ENCODE measurements at regions not wholly inside any gene's neighbourhood (a gene's known extent, or its start where the extent isn't known, plus 50 kb on each side); places are given as distances from the start of the nearest gene placed in this dataset.

DNA sequence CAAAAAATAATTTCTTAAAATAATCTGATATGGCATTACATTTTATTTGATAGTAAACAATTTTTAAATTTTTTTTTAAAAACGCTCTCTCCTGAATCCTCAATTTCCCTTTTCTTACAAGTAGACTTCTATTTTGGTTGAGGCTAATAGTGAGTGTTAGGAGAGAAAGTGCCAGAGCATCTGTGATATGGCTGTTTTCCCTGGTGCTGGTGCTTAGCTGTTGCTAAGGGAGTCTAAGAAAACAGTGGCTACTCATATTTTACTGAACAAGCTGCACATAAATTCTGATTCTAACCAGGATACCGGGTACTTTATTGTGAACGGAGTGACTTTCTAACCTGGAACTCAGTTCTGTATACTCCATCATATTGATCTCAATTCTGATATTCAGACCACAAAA, 311.1 kb upstream of the KIAA1217 start:
- Histone ChIP-seq H3K4me1 (ENCODE audit: control insufficient read depth, insufficient read depth, low read depth, low read length) (no peaks in the 10 kb centered on the region), H2AFZ (ENCODE audit: low read depth, low read length) (no peak overlapping the region), H3K27me3 (ENCODE audit: control insufficient read depth in 1 of 2, insufficient read depth in 1 of 2, low read length in 2 of 2) (no peaks in the 10 kb centered on the region), H3K14ac (ENCODE audit: low read length in 2 of 2) (no peak overlapping the region), H3K18ac (ENCODE audit: low read depth in 1 of 2, low read length in 2 of 2) (no peak overlapping the region), H3K9me3 (ENCODE audit: control insufficient read depth, low read length) (no peaks in the 10 kb centered on the region), H3K9ac (ENCODE audit: low read length) (no peak overlapping the region), H3K4me2 (ENCODE audit: low read length, poor library complexity, severe bottlenecking) (no peak overlapping the region), H3K23ac (ENCODE audit: low read length in 2 of 2) (no peak overlapping the region), H2BK15ac (ENCODE audit: low read depth, poor library complexity, severe bottlenecking) (no peak overlapping the region), H2BK120ac (ENCODE audit: low read depth, low read length) (no peak overlapping the region), H3K79me1 (replicated peaks; ENCODE audit: low read length, poor library complexity, severe bottlenecking) (no peaks in the 10 kb centered on the region), H2BK5ac (ENCODE audit: low read depth, low read length, poor library complexity, severe bottlenecking) (no peak overlapping the region), H2AK5ac (ENCODE audit: low read length, severe bottlenecking) (no peak overlapping the region), H3K4me3 (ENCODE audit: insufficient read depth in 1 of 2, low read depth in 1 of 2, low read length in 2 of 2) (no peak overlapping the region), H2BK12ac (ENCODE audit: low read length in 2 of 2) (no peak overlapping the region), H3K4ac (ENCODE audit: low read depth in 1 of 2, low read length in 2 of 2) (no peak overlapping the region), H4K91ac (ENCODE audit: low read length) (no peak overlapping the region), H3K36me3 (ENCODE audit: control insufficient read depth in 1 of 2, insufficient read depth in 2 of 2, low read depth in 1 of 2, low read length in 2 of 2) (no peaks in the 10 kb centered on the region), H3K27ac (ENCODE audit: low read length, poor library complexity, severe bottlenecking) (no peak overlapping the region), H4K8ac (ENCODE audit: low read length) (no peak overlapping the region)
- no peak for DNase-seq
- WGBS: 69% methylated on average over 2 of the region's 3 CpGs

DNA sequence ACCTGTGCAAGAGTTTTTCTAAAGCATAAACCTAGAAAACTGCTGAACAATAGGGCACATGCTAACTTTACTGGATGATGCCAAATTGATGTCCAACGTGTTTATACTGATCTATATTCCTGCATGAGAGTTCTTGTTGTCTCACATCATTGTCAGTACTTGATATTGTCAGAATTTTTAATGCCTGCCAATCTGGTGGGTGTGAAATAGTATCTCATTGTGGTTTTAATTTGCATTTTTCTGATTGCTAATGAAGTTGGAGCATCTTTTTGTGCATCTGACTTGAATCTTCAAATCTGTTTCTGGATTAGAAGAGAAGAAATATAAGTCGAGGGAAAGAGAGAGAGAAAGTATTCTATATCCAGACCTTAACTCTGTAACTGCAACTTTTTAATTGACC, 309.8 kb upstream of the KIAA1217 start:
- H4K91ac ChIP-seq (ENCODE audit: low read length): no peak overlapping the region
- H3K18ac ChIP-seq (ENCODE audit: low read depth in 1 of 2, low read length in 2 of 2): no peak overlapping the region
- no peak overlapping the region for H3K4me3 ChIP-seq (ENCODE audit: insufficient read depth in 1 of 2, low read depth in 1 of 2, low read length in 2 of 2)
- H2AFZ ChIP-seq (ENCODE audit: low read depth, low read length): no peak overlapping the region
- H2BK15ac ChIP-seq (ENCODE audit: low read depth, poor library complexity, severe bottlenecking): no peak overlapping the region
- H2BK120ac ChIP-seq (ENCODE audit: low read depth, low read length): no peak overlapping the region
- WGBS: 54% methylated on average over 2 of the region's 2 CpGs
- H3K4ac ChIP-seq (ENCODE audit: low read depth in 1 of 2, low read length in 2 of 2): no peak overlapping the region
- no peaks in the 10 kb centered on the region for H3K9me3 ChIP-seq (ENCODE audit: control insufficient read depth, low read length)
- no peak overlapping the region for H3K4me2 ChIP-seq (ENCODE audit: low read length, poor library complexity, severe bottlenecking)
- H3K14ac ChIP-seq (ENCODE audit: low read length in 2 of 2): no peak overlapping the region
- H2BK12ac ChIP-seq (ENCODE audit: low read length in 2 of 2): no peak overlapping the region
- H4K8ac ChIP-seq (ENCODE audit: low read length): no peak overlapping the region
- no peak overlapping the region for H3K9ac ChIP-seq (ENCODE audit: low read length)
- no peaks in the 10 kb centered on the region for H3K27me3 ChIP-seq (ENCODE audit: control insufficient read depth in 1 of 2, insufficient read depth in 1 of 2, low read length in 2 of 2)
- DNase-seq: no peak
- H3K36me3 ChIP-seq (ENCODE audit: control insufficient read depth in 1 of 2, insufficient read depth in 2 of 2, low read depth in 1 of 2, low read length in 2 of 2): no peaks in the 10 kb centered on the region
- no peak overlapping the region for H3K23ac ChIP-seq (ENCODE audit: low read length in 2 of 2)
- H3K27ac ChIP-seq (ENCODE audit: low read length, poor library complexity, severe bottlenecking): no peak overlapping the region
- H3K4me1 ChIP-seq (ENCODE audit: control insufficient read depth, insufficient read depth, low read depth, low read length): no peaks in the 10 kb centered on the region
- H2AK5ac ChIP-seq (ENCODE audit: low read length, severe bottlenecking): no peak overlapping the region
- no peak overlapping the region for H2BK5ac ChIP-seq (ENCODE audit: low read depth, low read length, poor library complexity, severe bottlenecking)
- no peaks in the 10 kb centered on the region for H3K79me1 ChIP-seq (replicated peaks; ENCODE audit: low read length, poor library complexity, severe bottlenecking)

- Histone ChIP-seq H3K23ac (ENCODE audit: low read length in 2 of 2) (no peak overlapping the region), H3K9ac (ENCODE audit: low read length) (no peak overlapping the region), H2BK12ac (ENCODE audit: low read length in 2 of 2) (no peak overlapping the region), H3K4me3 (ENCODE audit: insufficient read depth in 1 of 2, low read depth in 1 of 2, low read length in 2 of 2) (no peak overlapping the region), H4K91ac (ENCODE audit: low read length) (no peak overlapping the region), H3K4me1 (ENCODE audit: control insufficient read depth, insufficient read depth, low read depth, low read length) (no peaks in the 10 kb centered on the region), H2BK15ac (ENCODE audit: low read depth, poor library complexity, severe bottlenecking) (no peak overlapping the region), H3K27me3 (ENCODE audit: control insufficient read depth in 1 of 2, insufficient read depth in 1 of 2, low read length in 2 of 2) (no peaks in the 10 kb centered on the region), H3K14ac (ENCODE audit: low read length in 2 of 2) (no peak overlapping the region), H4K8ac (ENCODE audit: low read length) (no peak overlapping the region), H3K79me1 (replicated peaks; ENCODE audit: low read length, poor library complexity, severe bottlenecking) (no peaks in the 10 kb centered on the region), H3K27ac (ENCODE audit: low read length, poor library complexity, severe bottlenecking) (no peak overlapping the region), H2BK120ac (ENCODE audit: low read depth, low read length) (no peak overlapping the region), H3K18ac (ENCODE audit: low read depth in 1 of 2, low read length in 2 of 2) (no peak overlapping the region), H3K4ac (ENCODE audit: low read depth in 1 of 2, low read length in 2 of 2) (no peak overlapping the region), H3K4me2 (ENCODE audit: low read length, poor library complexity, severe bottlenecking) (no peak overlapping the region), H3K9me3 (ENCODE audit: control insufficient read depth, low read length) (peaks cover 8% of the 10 kb centered on the region), H2AFZ (ENCODE audit: low read depth, low read length) (no peak overlapping the region), H2AK5ac (ENCODE audit: low read length, severe bottlenecking) (no peak overlapping the region), H3K36me3 (ENCODE audit: control insufficient read depth in 1 of 2, insufficient read depth in 2 of 2, low read depth in 1 of 2, low read length in 2 of 2) (no peaks in the 10 kb centered on the region), H2BK5ac (ENCODE audit: low read depth, low read length, poor library complexity, severe bottlenecking) (no peak overlapping the region)
- WGBS: 57% methylated on average over 2 of the region's 2 CpGs
- no peak for DNase-seq
These were observed 298.6 kb upstream of the KIAA1217 start for GRCh38 chr10:23910291-23910690.

DNA sequence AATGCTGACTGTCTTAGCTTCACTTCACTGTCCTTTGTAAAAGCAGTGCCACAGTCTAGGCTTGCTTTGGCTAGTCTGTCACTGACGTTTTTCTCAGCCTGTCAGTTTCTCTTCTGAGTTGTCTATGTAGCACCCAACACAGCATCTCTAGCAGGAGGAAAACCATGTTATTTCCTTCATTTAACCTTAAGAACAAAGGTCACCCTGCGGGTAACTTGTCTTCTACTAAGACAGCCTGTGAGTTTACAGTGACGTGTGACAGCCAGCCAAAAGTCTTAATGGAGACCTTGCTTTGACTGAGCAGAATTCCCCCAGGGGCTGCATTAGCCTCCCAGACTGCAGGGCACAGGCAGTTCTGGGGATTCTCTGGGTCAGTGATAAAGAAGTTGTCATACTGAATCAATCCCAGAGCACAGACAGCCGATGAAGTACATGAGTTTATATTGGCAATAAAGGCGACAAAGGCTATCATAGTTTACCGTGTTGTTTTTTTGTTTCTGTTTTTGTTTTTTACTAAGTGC, 296.0 kb upstream of the KIAA1217 start:
- Histone ChIP-seq H3K18ac (ENCODE audit: low read depth in 1 of 2, low read length in 2 of 2) (no peak overlapping the region), H3K27me3 (ENCODE audit: control insufficient read depth in 1 of 2, insufficient read depth in 1 of 2, low read length in 2 of 2) (no peaks in the 10 kb centered on the region), H2BK15ac (ENCODE audit: low read depth, poor library complexity, severe bottlenecking) (no peak overlapping the region), H3K4me3 (ENCODE audit: insufficient read depth in 1 of 2, low read depth in 1 of 2, low read length in 2 of 2) (no peak overlapping the region), H2AFZ (ENCODE audit: low read depth, low read length) (no peak overlapping the region), H3K4me2 (ENCODE audit: low read length, poor library complexity, severe bottlenecking) (no peak overlapping the region), H4K8ac (ENCODE audit: low read length) (no peak overlapping the region), H4K91ac (ENCODE audit: low read length) (no peak overlapping the region), H3K4me1 (ENCODE audit: control insufficient read depth, insufficient read depth, low read depth, low read length) (no peaks in the 10 kb centered on the region), H2BK5ac (ENCODE audit: low read depth, low read length, poor library complexity, severe bottlenecking) (no peak overlapping the region), H3K79me1 (replicated peaks; ENCODE audit: low read length, poor library complexity, severe bottlenecking) (no peaks in the 10 kb centered on the region), H2BK12ac (ENCODE audit: low read length in 2 of 2) (no peak overlapping the region), H3K27ac (ENCODE audit: low read length, poor library complexity, severe bottlenecking) (no peak overlapping the region), H3K4ac (ENCODE audit: low read depth in 1 of 2, low read length in 2 of 2) (no peak overlapping the region), H3K23ac (ENCODE audit: low read length in 2 of 2) (no peak overlapping the region), H3K36me3 (ENCODE audit: control insufficient read depth in 1 of 2, insufficient read depth in 2 of 2, low read depth in 1 of 2, low read length in 2 of 2) (no peaks in the 10 kb centered on the region), H2BK120ac (ENCODE audit: low read depth, low read length) (no peak overlapping the region), H3K14ac (ENCODE audit: low read length in 2 of 2) (no peak overlapping the region), H3K9ac (ENCODE audit: low read length) (no peak overlapping the region), H2AK5ac (ENCODE audit: low read length, severe bottlenecking) (no peak overlapping the region), H3K9me3 (ENCODE audit: control insufficient read depth, low read length) (peaks cover 6% of the 10 kb centered on the region)
- WGBS: 30% methylated on average over 6 of the region's 6 CpGs
- no peak for DNase-seq
